GM21423 (cell line): ENCODE measurements at regions not wholly inside any gene's neighbourhood (a gene's known extent, or its start where the extent isn't known, plus 50 kb on each side); places are given as distances from the start of the nearest gene placed in this dataset.
"Not testable (repeated sequence)": the region's sequence is repeated elsewhere in the genome, so short reads cannot be mapped to it uniquely, and the experiment has no call there.

ENCODE experiments used
- ATAC-seq: cut with Tn5 transposase; IDR thresholded peaks from one replicate; pipeline ENCODE4 v1.9.1; 2021; ENCODE audit warnings: mild to moderate bottlenecking, moderate library complexity; ENCODE audit not compliant: unreplicated experiment

GRCh38 chr4:158958489-158959270, 144.2 kb upstream of the RAPGEF2 start:
- ATAC-seq = no peak

GRCh38 chr4:158962393-158962792, 140.5 kb upstream of the RAPGEF2 start:
- no peak for ATAC-seq

GRCh38 chr4:158963282-158963681, 139.6 kb upstream of the RAPGEF2 start:
- not testable (repeated sequence) for ATAC-seq

- ATAC-seq = no peak
Measured at GRCh38 chr4:158964114-158964727, 138.7 kb upstream of the RAPGEF2 start.

DNA sequence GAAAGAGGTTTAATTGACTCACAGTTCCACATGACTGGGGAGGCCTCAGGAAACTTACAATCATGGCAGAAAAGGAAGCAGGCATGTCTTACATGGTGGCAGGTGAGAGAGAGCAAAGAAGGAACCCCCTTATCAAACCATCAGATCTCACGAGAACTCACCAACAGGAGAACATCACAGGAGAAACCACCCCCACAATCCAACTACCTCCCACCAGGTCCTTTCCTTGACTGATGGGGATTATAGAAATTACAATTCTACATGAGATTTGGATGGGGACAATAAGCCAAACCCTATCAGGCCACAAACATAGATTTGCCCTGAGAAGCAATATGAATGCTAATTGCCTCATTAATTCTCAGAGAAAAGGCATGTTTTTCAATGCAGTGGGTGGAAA, 138.2 kb upstream of the RAPGEF2 start:
- ATAC-seq = no peak

- ATAC-seq = no peak
Measured at GRCh38 chr4:158965226-158965625, 137.7 kb upstream of the RAPGEF2 start.

- ATAC-seq = no peak
Measured at GRCh38 chr4:158966091-158966490, 136.8 kb upstream of the RAPGEF2 start.

DNA sequence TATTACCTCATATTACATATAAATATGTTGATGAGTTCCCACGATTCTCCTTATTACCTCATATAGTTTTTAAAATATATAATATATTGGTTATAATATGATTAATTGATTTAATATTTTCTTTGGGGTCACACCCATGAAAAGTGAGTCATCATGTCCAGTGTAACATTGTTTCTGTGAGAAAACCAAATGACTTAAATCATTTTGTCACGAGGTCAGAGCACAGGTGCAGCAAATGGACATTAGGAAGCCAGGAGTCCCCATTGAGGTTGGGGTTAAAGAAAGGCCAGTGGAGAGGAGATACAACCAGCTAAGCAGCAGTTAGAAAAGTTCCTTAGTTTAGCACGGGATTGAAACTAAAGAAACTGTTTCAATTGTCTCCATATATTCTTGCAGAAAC, 133.9 kb upstream of the RAPGEF2 start:
- ATAC-seq = no peak

- ATAC-seq = no peak
Measured at GRCh38 chr4:158970812-158971211, 132.1 kb upstream of the RAPGEF2 start.

- ATAC-seq = not testable (repeated sequence)
Measured at GRCh38 chr4:158974438-158974837, 128.4 kb upstream of the RAPGEF2 start.

DNA sequence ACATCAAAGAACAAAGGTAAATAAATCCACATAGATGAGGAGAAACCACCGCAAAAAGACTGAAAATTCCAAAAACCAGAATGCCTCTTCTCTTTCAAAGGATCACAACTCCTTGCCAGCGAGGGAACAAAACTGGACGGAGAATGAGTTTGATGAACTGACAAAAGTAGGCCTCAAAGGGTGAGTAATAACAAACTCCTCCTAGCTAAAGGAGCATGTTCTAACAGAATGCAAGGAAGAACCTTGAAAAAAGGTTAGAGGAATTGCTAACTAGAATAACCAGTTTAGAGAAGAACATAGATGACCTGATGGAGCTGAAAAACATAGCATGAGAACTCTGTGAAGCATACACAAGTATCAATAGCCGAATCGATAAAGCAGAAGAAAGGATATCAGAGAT, 122.2 kb upstream of the RAPGEF2 start:
- ATAC-seq = not testable (repeated sequence)

DNA sequence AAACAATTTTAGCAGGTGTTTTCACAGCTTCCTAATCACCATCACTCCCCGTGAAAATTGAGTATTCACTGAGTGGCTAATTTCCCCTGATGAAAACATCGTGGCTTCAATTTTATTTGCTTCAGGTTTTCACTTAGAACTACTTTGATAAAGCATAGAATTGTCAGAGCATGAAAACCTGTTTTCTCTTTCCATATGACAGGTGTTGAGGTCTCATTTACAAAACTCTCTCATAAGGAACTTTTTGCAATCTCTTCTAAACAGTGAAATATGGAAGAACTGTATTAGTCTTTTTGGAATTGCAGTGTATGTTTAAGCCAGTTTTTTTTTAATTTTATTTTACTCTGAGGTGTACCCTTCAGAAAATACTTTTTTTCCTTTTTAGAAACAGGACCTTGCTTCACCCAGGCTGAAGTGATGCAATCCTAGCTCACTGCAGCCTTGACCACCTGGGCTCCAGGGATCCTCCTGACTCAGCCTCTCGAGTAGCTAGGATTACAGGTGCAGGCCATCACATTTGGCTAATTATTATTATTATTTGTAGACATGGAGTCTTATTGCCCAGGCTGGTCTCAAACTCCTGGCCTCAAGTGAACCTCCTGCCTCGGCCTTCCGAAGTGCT, 111.2 kb upstream of the RAPGEF2 start:
- no peak for ATAC-seq

DNA sequence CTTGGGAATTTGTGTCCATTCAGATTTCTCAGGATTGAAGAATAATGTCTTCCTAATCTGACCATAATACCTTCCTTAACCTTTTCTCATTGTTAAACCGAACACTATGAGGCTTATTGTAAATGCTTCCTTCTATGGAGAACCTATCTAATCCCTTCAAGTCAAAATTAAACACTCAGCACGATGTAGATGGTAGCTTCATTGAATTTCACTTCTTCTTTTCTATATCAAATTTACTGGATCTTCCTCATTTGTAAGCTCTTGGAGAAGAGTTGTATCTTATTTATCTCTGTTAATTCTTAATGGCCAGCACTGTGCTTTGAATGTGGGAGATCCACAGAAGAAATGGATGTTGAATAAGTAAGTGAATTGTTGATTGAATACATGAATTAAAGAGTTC, 109.0 kb upstream of the RAPGEF2 start:
- no peak for ATAC-seq

GRCh38 chr4:158995040-158995439, 107.8 kb upstream of the RAPGEF2 start:
- no peak for ATAC-seq

- ATAC-seq = no peak
Measured at GRCh38 chr4:158995965-158996364, 106.9 kb upstream of the RAPGEF2 start.

- no peak for ATAC-seq
Measured at GRCh38 chr4:158996669-158997074, 106.2 kb upstream of the RAPGEF2 start.

- ATAC-seq = no peak
Measured at GRCh38 chr4:158997660-158998349, 105.1 kb upstream of the RAPGEF2 start.

- ATAC-seq = no peak
Measured at GRCh38 chr4:158998624-158999023, 104.3 kb upstream of the RAPGEF2 start.

- ATAC-seq = no peak
Measured at GRCh38 chr4:158999166-158999682, 103.7 kb upstream of the RAPGEF2 start.

DNA sequence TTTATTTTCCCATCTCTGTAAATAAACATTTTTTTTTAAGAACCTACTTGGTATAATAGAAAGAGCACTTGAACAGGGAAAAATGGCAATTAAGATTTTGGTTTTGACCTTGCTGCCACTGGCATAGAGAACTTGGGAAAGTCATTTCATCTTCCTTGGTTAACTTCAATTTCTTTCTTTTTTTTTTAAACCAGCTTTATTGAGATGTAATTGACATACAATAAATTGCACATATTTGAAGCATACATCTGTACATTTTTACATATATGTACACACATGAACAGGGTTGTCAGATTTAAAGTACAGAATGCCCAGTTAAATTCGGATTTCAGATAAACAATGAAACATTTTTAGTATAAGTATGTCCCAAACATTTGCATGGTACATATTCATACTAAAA, 103.0 kb upstream of the RAPGEF2 start:
- no peak for ATAC-seq

- no peak for ATAC-seq
Measured at GRCh38 chr4:159002950-159003349, 99.9 kb upstream of the RAPGEF2 start.
